ENCODE measurements at regions not wholly inside any gene's neighbourhood (a gene's known extent, or its start where the extent isn't known, plus 50 kb on each side); places are given as distances from the start of the nearest gene placed in this dataset.
"Not testable (repeated sequence)": the region's sequence is repeated elsewhere in the genome, so short reads cannot be mapped to it uniquely, and the experiment has no call there.

DNA sequence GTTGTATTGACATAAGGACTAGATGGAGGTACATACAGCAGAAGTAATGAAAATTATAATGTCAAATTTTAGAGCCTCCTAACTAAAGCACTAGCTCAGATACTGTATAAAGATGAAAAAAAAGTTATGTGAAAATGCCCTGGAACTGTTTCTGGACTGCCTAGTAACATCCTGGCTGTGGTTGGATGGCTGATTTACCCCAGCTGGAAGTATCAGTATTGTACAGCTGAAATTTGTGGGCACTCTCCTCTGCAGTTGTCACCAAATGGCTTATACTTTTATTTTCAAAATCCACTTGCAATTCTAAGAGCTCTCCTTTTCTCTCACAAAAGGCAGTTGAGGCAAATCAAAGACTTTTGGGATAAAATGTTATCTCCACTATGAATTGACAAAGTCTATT lies 239.2 kb downstream of the RPIA start:
- no peak for ATAC-seq
- TF ChIP-seq ISL1 (CRISPR knock-in tag; IDR thresholded peaks at IDR 0.05) = no peak
- TF ChIP-seq RARB (CRISPR knock-in tag; IDR thresholded peaks at IDR 0.05) = no peak
- TF ChIP-seq ZNF565 (CRISPR knock-in tag; conservative IDR thresholded peaks at IDR 0.05; ENCODE audit: low read depth) = no peak
- no peak for TF ChIP-seq OSR1 (CRISPR knock-in tag; IDR thresholded peaks at IDR 0.05)

DNA sequence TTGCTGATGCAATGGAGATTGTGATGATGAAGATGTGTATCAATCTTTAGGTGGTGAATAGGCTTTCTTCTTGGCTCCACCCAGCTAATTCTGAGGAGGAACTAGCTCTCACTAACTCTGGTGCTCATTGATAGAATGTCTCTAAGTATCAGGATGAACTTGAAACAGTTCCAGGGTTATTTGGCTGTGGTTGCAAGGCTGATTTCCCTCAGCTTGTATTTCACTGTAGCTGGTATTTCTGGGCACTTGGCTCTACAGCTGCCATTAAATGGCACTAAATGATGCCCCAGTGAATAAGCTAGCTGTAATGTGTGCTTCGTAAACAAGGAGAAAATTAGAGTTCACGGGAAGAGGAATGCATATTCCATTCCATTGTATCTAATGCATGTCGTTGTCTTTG lies 241.2 kb downstream of the RPIA start:
- TF ChIP-seq ESRRG (CRISPR knock-in tag; IDR thresholded peaks at IDR 0.05) = no peak
- no peak for ATAC-seq

DNA sequence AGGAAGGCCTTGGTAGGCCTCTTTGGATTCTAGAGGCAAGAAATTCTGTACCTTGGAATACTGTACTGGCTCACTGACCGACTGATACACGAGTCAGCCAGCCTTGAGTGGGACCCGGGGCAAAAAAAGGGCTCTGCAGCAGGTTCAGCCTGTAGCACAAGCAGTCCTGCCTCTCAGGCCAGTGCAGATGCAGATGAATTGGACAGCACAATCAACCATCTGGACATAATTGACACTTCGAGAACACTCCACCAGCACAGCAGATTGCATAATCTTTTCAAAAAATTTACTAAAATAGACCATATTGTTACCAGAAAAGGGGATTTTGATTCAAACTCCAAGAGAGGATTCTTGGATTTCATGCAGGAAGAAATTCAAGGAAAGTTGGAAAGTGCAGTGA lies 241.6 kb downstream of the RPIA start:
- TF ChIP-seq BACH2 (CRISPR knock-in tag; IDR thresholded peaks at IDR 0.05; ENCODE audit: borderline replicate concordance) (no peak), OSR1 (CRISPR knock-in tag; IDR thresholded peaks at IDR 0.05) (no peak), ARNTL (CRISPR knock-in tag; IDR thresholded peaks at IDR 0.05; ENCODE audit: borderline replicate concordance, low read depth) (no peak), ISL1 (CRISPR knock-in tag; IDR thresholded peaks at IDR 0.05) (no peak), ZNF70 (CRISPR knock-in tag; IDR thresholded peaks at IDR 0.05) (no peak), TCF4 (CRISPR knock-in tag; IDR thresholded peaks at IDR 0.05; ENCODE audit: borderline replicate concordance) (no peak), ESRRG (CRISPR knock-in tag; IDR thresholded peaks at IDR 0.05) (no peak), ZFP3 (CRISPR knock-in tag; IDR thresholded peaks at IDR 0.05) (no peak), RARB (CRISPR knock-in tag; IDR thresholded peaks at IDR 0.05) (no peak), ZFP30 (CRISPR knock-in tag; IDR thresholded peaks at IDR 0.05) (no peak), ZNF565 (CRISPR knock-in tag; conservative IDR thresholded peaks at IDR 0.05; ENCODE audit: low read depth) (no peak), ZC3H10 (CRISPR knock-in tag; IDR thresholded peaks at IDR 0.05) (no peak)
- TF ChIP-seq, protein P1, sequence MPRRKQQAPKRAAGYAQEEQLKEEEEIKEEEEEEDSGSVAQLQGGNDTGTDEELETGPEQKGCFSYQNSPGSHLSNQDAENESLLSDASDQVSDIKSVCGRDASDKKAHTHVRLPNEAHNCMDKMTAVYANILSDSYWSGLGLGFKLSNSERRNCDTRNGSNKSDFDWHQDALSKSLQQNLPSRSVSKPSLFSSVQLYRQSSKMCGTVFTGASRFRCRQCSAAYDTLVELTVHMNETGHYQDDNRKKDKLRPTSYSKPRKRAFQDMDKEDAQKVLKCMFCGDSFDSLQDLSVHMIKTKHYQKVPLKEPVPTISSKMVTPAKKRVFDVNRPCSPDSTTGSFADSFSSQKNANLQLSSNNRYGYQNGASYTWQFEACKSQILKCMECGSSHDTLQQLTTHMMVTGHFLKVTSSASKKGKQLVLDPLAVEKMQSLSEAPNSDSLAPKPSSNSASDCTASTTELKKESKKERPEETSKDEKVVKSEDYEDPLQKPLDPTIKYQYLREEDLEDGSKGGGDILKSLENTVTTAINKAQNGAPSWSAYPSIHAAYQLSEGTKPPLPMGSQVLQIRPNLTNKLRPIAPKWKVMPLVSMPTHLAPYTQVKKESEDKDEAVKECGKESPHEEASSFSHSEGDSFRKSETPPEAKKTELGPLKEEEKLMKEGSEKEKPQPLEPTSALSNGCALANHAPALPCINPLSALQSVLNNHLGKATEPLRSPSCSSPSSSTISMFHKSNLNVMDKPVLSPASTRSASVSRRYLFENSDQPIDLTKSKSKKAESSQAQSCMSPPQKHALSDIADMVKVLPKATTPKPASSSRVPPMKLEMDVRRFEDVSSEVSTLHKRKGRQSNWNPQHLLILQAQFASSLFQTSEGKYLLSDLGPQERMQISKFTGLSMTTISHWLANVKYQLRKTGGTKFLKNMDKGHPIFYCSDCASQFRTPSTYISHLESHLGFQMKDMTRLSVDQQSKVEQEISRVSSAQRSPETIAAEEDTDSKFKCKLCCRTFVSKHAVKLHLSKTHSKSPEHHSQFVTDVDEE (CRISPR knock-in tag; IDR thresholded peaks at IDR 0.05) = no peak
- TF ChIP-seq, protein P2, sequence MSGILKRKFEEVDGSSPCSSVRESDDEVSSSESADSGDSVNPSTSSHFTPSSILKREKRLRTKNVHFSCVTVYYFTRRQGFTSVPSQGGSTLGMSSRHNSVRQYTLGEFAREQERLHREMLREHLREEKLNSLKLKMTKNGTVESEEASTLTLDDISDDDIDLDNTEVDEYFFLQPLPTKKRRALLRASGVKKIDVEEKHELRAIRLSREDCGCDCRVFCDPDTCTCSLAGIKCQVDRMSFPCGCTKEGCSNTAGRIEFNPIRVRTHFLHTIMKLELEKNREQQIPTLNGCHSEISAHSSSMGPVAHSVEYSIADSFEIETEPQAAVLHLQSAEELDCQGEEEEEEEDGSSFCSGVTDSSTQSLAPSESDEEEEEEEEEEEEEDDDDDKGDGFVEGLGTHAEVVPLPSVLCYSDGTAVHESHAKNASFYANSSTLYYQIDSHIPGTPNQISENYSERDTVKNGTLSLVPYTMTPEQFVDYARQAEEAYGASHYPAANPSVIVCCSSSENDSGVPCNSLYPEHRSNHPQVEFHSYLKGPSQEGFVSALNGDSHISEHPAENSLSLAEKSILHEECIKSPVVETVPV (CRISPR knock-in tag; IDR thresholded peaks at IDR 0.05) = no peak
- TF ChIP-seq, protein P3, sequence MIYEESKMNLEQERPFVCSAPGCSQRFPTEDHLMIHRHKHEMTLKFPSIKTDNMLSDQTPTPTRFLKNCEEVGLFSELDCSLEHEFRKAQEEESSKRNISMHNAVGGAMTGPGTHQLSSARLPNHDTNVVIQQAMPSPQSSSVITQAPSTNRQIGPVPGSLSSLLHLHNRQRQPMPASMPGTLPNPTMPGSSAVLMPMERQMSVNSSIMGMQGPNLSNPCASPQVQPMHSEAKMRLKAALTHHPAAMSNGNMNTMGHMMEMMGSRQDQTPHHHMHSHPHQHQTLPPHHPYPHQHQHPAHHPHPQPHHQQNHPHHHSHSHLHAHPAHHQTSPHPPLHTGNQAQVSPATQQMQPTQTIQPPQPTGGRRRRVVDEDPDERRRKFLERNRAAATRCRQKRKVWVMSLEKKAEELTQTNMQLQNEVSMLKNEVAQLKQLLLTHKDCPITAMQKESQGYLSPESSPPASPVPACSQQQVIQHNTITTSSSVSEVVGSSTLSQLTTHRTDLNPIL (CRISPR knock-in tag; IDR thresholded peaks at IDR 0.05; ENCODE audit: low read depth) = no peak
- TF ChIP-seq, protein P4, sequence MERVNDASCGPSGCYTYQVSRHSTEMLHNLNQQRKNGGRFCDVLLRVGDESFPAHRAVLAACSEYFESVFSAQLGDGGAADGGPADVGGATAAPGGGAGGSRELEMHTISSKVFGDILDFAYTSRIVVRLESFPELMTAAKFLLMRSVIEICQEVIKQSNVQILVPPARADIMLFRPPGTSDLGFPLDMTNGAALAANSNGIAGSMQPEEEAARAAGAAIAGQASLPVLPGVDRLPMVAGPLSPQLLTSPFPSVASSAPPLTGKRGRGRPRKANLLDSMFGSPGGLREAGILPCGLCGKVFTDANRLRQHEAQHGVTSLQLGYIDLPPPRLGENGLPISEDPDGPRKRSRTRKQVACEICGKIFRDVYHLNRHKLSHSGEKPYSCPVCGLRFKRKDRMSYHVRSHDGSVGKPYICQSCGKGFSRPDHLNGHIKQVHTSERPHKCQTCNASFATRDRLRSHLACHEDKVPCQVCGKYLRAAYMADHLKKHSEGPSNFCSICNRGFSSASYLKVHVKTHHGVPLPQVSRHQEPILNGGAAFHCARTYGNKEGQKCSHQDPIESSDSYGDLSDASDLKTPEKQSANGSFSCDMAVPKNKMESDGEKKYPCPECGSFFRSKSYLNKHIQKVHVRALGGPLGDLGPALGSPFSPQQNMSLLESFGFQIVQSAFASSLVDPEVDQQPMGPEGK (CRISPR knock-in tag; IDR thresholded peaks at IDR 0.05; ENCODE audit: borderline replicate concordance) = no peak

DNA sequence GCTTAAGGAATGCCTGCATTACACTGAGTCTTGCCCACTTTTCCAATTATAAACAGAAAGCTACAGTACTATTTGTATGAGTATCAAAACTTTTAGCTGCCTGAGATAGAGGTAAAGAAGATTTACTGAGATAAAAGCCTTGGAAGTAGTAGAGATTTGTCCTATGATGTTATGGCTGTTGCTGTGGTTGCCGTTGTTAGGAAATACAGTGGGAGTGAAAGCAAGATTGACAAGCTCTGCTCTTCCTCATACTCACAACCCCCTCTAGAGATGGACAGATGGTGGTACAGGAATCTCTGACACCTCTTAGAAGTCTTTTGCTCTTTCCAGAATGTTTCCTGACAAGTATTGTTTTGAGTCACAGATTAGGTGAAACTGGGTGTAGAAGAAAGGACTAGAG lies 242.5 kb downstream of the RPIA start:
- no peak for TF ChIP-seq ZNF8 (CRISPR knock-in tag; IDR thresholded peaks at IDR 0.05)
- no peak for TF ChIP-seq ZNF70 (CRISPR knock-in tag; IDR thresholded peaks at IDR 0.05)
- no peak for ATAC-seq

More for the DNA sequence above, 241.6 kb downstream of the RPIA start:
- ATAC-seq = no peak

DNA sequence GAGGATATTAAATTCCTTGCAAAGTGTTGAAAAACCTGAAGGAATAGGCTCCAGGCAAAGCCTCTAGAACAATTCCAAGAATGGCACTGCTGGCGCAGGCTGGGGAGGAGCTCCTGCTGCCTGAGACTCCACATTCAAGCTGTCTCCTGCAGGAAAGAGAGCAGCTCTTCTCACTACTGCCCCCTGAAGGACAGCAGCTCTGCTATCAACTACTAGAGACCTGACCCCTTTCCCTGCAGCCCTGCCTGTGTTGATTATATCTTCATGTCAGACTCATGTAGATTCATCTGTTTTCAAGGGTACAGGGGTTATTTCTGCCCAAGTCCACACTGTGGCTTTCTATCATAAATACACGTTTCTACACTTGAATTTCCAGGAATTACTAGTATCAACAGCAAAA lies 249.7 kb downstream of the RPIA start:
- ATAC-seq = not testable (repeated sequence)

DNA sequence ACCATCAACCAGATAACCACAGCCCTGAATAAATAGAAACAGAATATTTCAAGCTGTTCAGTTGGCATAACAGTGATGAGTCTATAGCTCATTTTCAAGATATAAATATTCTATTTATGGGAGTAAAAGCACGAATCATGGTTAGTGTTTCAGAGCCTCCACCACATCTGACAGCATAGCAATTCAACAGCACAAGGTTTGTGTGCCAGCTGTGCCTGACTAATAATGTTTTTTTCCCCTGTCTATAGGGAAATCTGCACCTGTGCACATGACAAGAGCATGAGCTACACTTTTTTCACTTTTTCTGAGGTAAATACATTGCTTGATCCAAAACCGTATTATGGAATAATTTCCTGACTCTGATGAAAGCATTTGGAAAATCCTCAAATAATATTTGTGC lies 251.3 kb downstream of the RPIA start:
- no peak for ATAC-seq
- TF ChIP-seq ZFP30 (CRISPR knock-in tag; IDR thresholded peaks at IDR 0.05) (no peak), ISL1 (CRISPR knock-in tag; IDR thresholded peaks at IDR 0.05) (no peak), ARNTL (CRISPR knock-in tag; IDR thresholded peaks at IDR 0.05; ENCODE audit: borderline replicate concordance, low read depth) (no peak), ZNF70 (CRISPR knock-in tag; IDR thresholded peaks at IDR 0.05) (no peak), PPARA (CRISPR knock-in tag; IDR thresholded peaks at IDR 0.05; ENCODE audit: borderline replicate concordance) (no peak), CSDC2 (CRISPR knock-in tag; IDR thresholded peaks at IDR 0.05) (no peak), GLIS3 (CRISPR knock-in tag; IDR thresholded peaks at IDR 0.05) (no peak), ESRRG (CRISPR knock-in tag; IDR thresholded peaks at IDR 0.05) (no peak), TCF4 (CRISPR knock-in tag; IDR thresholded peaks at IDR 0.05; ENCODE audit: borderline replicate concordance) (no peak)
- TF ChIP-seq, protein P1 (CRISPR knock-in tag; IDR thresholded peaks at IDR 0.05) = no peak
- TF ChIP-seq, protein P3 (CRISPR knock-in tag; IDR thresholded peaks at IDR 0.05; ENCODE audit: low read depth) = no peak
